ENCODE measurements at regions not wholly inside any gene's neighbourhood (a gene's known extent, or its start where the extent isn't known, plus 50 kb on each side); places are given as distances from the start of the nearest gene placed in this dataset.
"Not testable (repeated sequence)": the region's sequence is repeated elsewhere in the genome, so short reads cannot be mapped to it uniquely, and the experiment has no call there.

DNA sequence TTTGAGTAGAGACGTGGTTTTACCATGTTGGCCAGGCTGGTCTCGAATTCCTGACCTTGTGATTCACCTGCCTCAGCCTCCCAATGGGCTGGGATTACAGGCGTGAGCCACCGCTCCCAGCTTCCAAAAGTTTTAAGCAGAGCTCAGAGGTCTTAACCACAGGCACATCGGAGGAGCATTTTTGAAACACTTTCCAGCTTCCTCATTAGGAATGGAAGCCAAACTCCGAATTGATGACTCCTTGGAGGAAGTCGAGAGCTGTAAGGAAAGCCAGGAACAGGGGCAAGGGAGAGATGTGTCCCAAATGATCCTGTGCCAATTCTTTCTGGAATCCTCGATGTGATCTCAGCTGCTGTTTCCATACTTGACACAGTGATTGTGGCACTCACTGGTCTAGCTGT is 56.2 kb upstream of the CCZ1B start:
- not testable (repeated sequence) for DNase-seq

DNA sequence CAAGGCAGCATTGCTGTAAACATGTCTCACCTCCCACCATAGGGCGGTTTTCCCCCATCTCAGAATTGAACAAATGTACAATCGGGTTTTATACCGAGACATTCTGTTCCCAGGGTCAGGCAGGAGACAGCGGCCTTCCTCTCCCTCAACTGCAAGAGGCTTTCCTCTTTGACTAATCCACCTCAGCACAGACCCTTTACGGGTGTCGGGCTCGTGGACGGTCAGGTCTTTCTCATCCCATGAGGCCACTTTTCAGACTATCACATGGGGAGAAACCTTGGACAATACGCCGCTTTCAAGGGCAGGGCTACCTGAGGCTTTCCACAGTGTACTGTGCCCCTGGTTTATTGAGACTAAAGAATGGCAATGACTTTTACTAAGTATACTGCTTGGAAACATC is 57.7 kb upstream of the CCZ1B start:
- DNase-seq, result not testable (repeated sequence)

DNA sequence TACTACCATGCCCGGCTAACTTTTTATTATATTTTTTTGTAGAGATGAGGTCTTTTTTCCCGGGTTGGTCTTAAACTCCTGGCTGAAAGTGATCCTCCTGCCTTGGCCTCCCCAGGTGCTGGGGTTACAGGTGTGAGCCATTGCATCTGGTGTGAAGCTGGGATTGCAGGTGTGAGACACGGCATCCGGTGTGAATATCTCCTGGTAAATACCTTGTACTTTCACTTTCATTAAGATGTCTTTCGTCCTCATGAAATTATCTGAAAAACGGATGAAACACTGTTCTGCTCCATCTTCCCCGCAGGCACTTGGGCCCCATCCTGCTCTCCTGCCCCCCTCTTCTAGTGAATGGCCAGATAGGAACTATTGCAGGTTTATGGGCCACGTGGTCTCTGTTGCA is 60.1 kb upstream of the CCZ1B start:
- no peak for DNase-seq

DNA sequence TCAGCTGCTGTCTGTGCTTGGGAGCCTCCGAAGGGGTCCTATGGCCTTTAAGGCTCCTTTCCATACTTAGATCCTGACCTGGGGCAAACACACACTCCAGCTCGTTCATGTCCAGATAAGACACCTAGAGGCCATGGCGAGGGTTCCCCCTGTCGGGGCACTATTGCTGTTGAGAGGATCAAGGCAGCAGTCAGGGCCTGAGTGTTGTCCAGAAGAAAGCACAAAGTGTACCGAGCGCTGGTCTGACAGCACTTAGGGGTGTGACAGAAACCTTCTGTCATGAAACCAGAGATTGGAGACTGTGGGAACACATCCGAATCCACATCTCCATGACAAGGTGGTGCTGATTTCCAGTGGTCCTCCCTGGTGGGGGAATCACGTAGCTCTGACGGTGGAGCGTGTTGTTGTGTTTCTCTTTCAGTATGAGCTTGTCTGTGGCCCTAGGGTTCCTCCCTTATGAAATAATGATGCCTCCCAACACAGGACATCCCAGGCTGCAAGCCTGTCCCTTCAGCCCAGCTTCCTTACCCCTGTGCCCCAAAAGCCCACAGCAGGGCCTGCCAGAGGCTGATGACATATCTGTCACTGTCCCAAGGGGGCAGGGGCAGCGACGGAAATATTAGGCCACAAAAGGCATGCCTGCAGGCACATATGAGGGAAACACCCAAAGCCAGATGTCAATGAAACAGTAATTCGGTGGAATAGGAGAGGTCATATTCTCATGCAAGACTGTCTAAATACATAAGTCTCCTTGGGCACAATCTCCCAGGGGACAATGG is 62.4 kb upstream of the CCZ1B start:
- not testable (repeated sequence) for DNase-seq

DNA sequence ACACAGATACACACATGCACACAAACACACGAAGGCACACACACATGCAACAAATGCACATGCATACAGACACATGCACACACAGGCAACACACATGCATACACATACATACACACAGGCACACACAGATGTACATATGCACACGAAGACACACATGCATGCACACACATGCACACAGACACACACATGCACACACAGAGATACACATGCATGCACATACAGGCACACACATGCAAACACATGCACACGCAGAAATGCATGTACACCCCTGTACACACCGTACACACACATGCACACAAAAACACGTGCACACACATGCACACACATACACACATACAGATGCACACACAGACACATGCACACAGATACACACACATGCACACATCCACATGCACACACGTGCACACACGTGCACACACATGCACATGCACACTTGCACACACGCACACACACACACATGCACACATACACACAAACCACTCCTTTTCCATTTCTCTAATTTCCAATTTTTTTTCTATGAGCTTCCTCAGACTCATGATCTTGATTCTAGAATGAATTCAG is 63.3 kb upstream of the CCZ1B start:
- DNase-seq, result no peak

DNA sequence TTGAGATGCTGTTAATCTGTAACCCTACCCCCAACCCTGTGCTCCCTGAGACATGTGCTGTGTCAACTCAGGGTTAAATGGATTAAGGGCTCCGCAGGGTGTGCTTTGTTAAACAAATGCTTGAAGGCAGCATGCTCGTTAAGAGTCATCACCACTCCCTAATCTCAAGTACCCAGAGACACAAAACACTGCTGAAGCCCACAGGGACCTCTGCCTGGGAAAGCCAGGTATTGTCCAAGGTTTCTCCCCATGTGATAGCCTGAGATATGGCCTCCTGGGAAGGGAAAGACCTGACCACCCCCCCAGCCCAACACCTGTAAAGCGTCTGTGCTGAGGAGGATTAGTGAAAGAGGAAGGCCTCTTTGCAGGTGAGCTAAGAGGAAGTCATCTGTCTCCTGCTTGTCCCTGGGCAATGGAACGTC is 76.0 kb upstream of the CCZ1B start:
- DNase-seq, result not testable (repeated sequence)

DNA sequence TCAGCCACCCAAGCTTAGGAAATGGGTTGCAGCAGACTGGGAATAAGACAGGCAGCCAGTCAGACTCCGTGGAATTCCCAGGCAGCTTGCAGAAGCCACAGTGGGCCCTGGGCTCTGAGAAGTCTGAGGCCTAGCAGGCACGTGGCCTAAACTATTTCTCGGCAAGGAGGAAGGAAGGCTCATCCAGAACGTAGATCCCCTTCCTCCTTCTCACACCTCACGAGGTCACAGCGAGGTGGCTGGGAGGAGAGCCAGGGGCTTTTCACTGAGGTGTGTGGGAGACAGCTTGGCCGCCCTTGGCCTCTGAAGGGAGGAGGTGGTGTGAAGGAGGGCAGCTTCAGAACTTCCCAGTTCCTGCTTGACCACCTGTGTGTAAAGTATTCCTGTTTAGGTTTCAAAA is 77.2 kb upstream of the CCZ1B start:
- DNase-seq, result not testable (repeated sequence)

DNA sequence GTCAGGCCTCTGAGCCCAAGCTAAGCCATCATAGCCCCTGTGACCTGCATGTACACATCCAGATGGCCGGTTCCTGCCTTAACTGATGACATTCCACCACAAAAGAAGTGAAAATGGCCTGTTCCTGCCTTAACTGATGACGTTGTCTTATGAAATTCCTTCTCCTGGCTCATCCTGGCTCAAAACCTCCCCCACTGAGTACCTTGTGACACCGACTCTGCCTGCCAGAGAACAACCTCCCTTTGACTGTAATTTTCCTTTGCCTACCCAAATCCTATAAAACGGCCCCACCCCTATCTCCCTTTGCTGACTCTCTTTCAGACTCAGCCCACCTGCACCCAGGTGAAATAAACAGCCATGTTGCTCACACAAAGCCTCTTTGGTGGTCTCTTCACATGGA is 77.7 kb upstream of the CCZ1B start:
- DNase-seq, result not testable (repeated sequence)

DNA sequence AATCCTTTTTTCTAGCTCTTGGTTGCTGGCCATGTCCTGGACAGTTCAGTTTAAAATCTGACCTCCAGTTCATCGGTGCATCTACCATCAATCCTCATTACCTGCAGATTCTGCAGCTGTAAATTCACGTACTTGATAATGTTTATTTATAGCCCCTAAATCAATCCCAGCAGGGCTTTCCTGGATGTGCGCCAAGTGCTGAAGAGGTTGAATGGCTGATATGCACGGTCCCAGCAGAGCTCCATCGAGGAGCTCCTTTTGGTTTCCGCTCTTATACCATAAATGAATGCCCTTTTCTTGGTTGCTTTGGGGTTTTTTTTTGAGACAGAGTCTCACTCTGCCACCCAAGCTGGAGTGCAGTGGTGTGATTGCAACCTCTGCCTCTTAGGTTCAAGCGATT is 91.2 kb upstream of the CCZ1B start:
- DNase-seq, result no peak

DNA sequence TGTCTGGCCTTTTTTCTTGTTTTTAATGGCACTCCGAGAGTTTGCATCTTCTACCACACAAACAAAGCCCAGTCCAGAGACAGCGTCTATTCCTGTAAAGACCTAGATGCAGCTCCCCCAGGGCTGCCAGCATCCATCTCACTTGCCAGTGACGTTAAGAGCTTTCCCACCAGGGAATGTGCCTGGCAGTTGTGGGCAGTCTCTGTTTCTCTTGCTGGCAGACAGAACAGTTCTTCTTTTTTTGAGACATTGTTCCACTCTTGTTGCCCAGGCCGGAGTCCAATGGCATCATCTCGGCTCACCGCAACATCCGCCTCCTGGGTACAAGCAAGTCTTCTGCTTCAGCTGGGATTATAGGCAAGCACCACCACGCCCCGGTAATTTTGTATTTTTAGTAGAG is 93.1 kb upstream of the CCZ1B start:
- DNase-seq, result not testable (repeated sequence)

DNA sequence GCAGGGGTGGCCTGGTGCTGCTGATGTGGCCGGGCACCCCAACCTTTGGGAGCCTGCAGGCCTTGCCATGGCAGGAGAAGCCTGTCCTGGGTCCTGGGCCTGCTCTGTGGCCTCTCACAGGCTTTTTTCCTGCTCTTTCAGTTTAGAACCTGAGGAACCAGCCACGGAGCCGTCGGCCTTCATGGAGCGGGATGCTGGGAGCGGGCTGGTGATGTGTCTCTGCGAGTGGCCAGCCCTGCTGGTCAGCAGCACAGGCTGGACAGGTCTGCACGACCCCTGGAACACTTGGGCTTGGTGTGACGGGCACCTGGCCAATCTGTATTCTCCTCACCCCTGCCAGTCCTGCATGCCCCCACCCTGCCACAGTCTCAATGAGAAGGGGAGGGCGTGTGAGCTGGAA is 98.4 kb upstream of the CCZ1B start:
- not testable (repeated sequence) for DNase-seq

DNA sequence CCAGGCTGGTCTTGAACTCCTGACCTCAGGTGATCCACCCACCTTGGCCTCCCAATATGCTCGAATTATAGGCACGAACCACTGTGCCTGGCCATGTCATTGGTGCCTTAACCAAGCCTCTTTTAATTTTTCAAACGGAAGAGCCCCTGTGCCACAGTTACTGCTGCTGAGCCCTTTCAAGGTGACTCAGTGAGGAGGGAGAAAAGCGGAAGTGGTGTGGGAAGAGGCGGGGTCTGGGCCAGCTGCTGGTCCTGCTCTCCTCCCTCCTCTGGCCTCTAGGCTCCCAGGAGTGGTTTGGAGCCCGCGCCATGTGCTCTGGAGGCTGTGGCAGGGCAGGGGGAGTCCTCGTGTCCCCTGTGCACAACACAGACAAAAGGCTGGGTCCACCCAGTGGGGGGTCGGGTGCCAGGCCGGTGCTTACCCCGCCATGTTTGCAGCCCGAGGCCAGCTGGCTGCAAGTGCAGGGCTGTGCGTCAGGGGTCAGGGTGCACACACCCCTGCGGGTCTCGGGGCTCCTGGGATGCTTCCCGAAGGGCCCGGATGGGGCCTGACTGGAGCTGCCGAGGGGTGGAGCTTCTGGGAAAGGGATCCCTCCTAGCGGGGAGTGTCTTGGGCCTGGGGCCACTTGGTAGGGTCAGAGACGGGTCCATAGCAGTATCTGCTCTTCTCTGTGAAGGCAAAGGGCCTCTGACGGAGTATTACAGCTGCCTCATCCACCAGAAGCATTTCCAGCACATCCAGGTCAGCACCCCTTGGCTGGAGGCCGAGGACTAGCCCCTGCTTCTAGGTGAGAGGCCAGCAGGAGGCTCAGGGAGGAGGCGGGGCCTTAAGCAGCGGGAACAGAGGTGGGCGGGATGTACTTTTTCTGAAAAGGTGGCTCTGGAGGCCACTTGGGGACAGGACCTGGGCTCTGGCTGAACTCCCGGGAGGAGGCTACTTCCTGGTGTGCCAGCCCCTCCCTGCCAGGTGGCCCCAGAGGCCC is 100.4 kb upstream of the CCZ1B start:
- not testable (repeated sequence) for DNase-seq

DNA sequence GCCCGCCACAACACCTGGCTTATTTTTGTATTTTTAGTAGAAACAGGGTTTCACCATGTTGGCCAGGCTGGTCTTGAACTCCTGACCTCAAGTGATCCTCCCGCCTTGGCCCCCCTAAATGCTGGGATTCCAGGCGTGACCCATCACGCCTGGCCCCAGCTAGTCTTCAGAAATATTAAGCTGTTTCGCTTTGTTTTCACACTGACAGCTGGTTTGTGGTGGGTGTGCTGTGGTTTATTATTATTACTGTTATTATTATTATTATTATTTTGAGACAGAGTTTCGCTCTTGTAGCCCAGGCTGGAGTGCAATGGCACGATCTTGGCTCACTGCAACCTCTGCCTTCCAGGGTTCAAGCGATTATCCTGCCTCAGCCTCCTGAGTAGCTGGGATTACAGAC is 101.6 kb upstream of the CCZ1B start:
- DNase-seq, result not testable (repeated sequence)

DNA sequence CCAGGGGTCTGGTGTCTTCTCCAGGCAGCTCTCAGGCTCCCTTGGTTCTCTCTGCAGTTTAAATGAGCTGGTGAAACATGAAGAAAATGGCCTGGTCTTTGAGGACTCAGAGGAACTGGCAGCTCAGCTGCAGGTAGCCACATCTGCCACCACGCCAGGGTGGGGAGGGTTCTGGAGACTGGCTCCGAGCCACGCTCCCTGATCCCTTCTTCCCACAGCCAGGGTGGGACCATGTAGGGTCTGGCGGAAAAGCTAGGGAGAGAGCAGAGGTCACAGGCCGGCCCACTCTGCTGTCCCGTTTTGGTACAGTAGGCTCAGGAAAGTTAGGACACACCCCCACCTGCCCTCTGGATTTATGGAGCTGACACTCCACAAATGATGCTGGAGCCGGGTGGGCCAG is 103.5 kb upstream of the CCZ1B start:
- not testable (repeated sequence) for DNase-seq

DNA sequence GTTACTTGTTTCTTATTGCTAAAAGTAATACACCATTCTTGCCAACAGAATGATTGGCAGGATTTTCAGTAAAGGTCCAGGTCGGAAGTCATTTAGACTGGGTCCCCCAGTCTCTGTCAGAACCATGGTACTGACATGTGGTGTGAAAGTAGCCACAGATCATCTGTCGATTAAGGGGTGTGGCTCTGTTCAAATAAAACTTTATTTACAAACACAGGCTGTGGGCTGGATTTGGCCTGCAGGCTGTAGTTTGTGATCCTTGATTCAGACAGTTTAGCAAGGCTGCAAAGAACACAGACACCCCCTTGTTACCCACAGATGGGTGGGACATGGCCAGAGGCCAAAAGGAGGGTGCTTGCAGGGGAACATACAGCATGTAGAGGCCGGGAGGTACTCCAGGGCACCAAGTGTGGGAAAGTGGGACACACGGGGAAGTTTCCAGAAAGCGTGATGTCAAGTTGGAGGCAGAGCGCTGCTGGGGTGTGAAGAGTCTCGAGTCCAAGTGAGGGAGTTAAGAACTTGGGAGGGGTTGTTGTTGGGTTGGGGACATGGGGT is 104.1 kb upstream of the CCZ1B start:
- not testable (repeated sequence) for DNase-seq

DNA sequence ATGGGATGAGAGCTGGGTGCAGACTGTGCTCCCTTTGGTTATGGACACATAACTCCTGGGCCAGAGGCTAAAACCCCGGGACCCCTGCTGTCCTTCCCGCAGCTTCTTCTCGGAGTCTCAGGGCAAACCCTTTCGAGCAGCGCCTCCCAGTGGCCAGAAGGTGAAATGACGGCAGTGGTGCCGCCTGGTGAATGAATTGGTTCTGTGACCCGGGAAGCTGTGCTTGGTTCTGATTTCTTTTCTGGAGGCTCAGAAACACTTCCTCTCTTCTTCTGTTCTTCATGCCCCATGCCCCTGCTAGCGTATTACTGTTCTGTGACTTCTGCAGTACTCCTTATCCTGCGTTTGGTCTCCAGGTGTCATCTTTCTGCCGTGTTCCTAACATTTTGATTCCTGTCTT is 104.7 kb upstream of the CCZ1B start:
- DNase-seq, result not testable (repeated sequence)

DNA sequence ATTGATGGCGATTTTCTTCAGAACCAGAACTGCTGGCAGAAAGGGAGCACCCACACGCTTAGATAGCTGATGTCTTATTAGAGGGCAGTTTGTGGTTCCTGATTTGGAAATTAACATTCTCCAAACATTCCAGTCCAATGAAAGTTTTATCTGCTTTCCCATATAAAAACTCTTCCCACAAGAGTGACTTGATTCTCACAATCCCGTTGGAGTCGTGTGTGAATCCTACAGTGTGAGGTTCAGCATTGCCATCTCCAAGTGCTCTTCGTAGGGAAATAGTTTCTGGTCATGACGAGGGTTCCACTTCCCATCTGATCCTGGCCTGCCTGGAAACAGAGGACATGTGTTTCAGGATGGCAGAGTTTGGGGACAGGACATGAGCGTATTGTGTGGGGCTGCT is 105.4 kb upstream of the CCZ1B start:
- DNase-seq, result not testable (repeated sequence)

DNA sequence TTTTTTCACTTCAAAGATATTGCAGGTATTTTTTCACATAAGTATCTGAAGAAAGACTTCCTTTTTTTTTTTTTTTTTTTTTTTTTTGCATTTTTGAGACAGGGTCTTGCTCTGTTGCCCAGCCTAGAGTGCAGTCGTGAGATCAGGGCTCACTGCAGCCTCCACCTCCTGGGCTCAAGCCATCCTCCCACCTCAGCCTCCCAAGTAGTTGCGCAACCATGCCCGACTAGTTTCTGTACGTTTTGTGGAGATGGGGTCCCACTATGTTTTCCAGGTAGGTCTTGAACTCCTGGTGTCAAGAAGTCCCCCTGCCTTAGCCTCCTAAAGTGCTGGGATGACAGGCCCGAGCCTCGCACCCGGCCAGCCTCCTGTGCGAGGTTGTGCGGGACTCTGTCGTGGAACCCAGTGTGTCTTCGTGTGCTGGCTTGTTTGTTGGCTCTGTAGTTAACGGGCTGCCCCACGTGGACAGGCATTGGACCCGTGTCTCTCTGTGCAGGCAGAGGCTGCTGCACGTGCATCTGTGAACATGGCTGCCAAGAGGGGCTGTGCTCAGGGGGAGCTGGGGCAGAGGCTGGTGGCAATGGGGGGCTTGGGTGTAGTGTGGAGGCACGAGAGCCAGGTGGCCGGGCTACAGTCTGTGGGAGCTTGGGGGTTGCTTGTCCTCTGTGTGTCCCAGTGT is 108.0 kb upstream of the CCZ1B start:
- not testable (repeated sequence) for DNase-seq

DNA sequence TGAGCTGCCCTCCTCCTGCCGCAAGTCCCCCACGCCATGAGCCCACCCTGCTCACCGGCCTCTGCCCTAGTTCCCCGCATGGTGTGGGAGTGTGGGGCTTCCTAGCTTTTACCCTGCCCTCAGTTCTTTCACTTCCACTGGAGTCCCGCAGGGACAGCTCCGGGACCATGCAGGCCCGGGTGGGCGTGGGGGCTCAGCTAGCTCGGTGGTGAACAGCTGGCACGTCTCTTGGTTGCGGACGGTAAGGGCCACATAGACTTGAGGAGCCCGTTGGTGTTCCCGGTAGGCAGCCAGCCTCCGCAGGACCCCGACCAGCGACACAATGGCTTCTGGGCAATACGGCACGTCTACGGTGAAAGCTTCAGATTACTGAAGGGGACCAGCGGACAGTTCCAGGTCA is 108.9 kb upstream of the CCZ1B start:
- no peak for DNase-seq

DNA sequence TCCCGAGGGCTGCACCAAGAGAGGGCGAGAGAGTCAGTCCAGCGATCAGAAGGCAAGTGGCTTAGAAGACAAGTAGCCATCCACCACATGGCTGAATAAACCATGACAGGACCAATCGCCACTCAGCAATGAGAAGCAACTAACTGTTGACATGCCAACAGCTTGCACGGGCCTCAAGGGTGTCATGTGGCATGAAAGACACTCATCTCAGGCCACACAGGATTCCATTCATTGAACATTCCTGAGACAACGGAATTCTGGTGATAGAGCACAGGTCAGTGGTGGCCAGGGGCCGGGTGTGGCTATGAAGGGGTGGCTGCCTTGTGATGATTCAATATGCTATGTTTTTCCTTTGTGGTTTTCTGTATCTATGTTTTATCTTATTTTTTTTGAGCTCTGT is 110.6 kb upstream of the CCZ1B start:
- DNase-seq, result not testable (repeated sequence)

DNA sequence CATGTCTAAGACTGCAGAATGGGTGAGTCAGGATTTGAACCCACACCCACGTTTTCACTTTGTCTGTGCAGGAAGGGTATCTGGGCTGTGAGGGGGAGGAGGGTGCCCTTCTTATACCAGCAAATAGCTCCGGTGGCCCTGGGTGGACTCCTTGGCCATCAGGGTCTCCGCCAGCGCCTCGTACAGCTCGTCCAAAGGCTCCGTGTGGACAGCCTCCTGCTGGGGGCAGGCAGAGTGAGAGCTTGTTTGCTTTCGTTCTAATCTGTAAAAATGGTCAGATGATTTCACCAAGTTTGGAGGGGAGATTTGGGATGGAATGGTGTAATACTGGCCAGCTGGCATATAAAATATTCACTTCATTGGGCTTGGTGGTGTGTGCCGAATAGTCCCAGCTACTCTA is 111.7 kb upstream of the CCZ1B start:
- DNase-seq, result not testable (repeated sequence)

DNA sequence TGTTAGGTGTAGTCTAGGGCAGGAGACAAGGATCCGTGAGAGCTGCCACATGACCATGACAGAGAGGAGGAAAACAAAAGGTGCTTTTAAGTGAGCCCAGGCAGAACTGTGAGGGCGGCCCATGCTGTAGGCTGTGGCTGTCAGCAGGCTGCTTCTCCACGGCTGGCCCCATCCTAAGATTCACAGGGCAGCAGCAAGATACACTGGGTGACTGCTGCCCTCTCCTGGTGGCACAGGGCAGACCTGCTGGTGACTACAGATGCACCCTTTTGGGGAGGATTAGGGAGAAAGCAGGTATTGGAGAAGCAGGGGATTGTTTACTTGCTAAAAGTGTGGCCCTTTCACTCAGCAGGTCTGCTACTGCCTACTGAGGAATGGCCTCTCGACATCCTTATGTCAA is 112.2 kb upstream of the CCZ1B start:
- DNase-seq, result peak; percentile 12

DNA sequence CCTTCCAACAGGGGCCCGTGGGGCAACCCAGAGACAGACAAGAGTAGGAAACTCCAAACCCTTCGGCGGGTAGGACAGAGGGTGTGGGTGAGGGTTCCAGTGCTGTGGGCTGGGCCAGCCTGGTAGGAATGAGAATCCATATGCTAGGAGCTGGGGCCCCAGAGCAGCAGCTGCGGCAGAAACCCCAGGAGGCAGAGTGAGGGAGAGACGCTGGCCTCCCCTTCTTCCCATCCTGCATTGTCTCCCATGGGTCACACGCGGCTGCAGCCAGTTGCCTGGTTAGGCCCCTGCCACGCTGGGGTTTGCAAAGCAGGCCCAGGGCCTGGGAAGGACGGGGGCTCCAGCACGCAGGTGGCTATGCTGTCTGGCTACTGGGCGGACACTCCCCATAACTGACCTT is 113.1 kb upstream of the CCZ1B start:
- DNase-seq, result not testable (repeated sequence)

Data from activated CD4-positive, alpha-beta T cell treated with anti-CD3 and anti-CD28 coated beads for 1 hour (primary cell).